Activated CD8-positive, alpha-beta memory T cell treated with anti-CD3 and anti-CD28 coated beads, Interleukin-2, amount 10 ng/mL, durations not matched to agents 7 days and 5 days (primary cell): ENCODE measurements at regions not wholly inside any gene's neighbourhood (a gene's known extent, or its start where the extent isn't known, plus 50 kb on each side); places are given as distances from the start of the nearest gene placed in this dataset.

ENCODE experiments used
- ATAC-seq: fragments of 150-1000 bp; cut with Tn5 transposase; one replicate; pipeline ENCODE4 v1.10.0; 2021; ENCODE audit warnings: moderate library complexity
- CTCF ChIA-PET: fragments of 350-600 bp; sonication (Branson Sonifier 250); formaldehyde crosslinking; loops from one replicate; lab custom pipeline; 2021; ENCODE audit warnings: antibody characterized with exemption; lab: Charles Lee
- DNase-seq: peaks from one replicate; pipeline ENCODE4 v3.0.0-alpha.2; 2020
- H3K27ac Mint-ChIP-seq: one replicate; pipeline ENCODE4 v1.8.0; 2021; ENCODE audit warnings: mild to moderate bottlenecking, mixed read lengths
- H3K27me3 Mint-ChIP-seq: one replicate; pipeline ENCODE4 v1.8.0; 2021; ENCODE audit warnings: mixed read lengths
- H3K36me3 Mint-ChIP-seq: one replicate; pipeline ENCODE4 v1.8.0; 2021; ENCODE audit warnings: mild to moderate bottlenecking, mixed read lengths
- H3K4me1 Mint-ChIP-seq: one replicate; pipeline ENCODE4 v1.8.0; 2021; ENCODE audit warnings: mixed read lengths
- H3K4me3 Mint-ChIP-seq: one replicate; pipeline ENCODE4 v1.8.0; 2021; ENCODE audit warnings: mild to moderate bottlenecking, moderate library complexity, mixed read lengths
- H3K9me3 Mint-ChIP-seq: one replicate; pipeline ENCODE4 v1.8.0; 2022; ENCODE audit warnings: low read depth, mixed read lengths

GRCh38 chr6:154907291-154907690 is 87.8 kb upstream of the TIAM2 start:
- H3K27me3 Mint-ChIP-seq = no peaks in the 10 kb centered on the region
- no peaks in the 10 kb centered on the region for H3K9me3 Mint-ChIP-seq
- H3K4me3 Mint-ChIP-seq = no peak overlapping the region
- H3K4me1 Mint-ChIP-seq = peaks cover 4% of the 10 kb centered on the region
- ATAC-seq (no peak), DNase-seq (no peak)
- CTCF ChIA-PET = interaction anchor here (1.8 kb wide), 1 partner anchor 231 kb away, joined by 4 read pairs; no protein-coding TSS in a partner anchor
- no peak overlapping the region for H3K27ac Mint-ChIP-seq
- H3K36me3 Mint-ChIP-seq = peaks cover 2% of the 10 kb centered on the region

GRCh38 chr6:154908723-154909122 is 86.4 kb upstream of the TIAM2 start:
- no peak for DNase-seq
- H3K4me3 Mint-ChIP-seq = no peak overlapping the region
- peaks cover 2% of the 10 kb centered on the region for H3K36me3 Mint-ChIP-seq
- ATAC-seq = no peak
- no peaks in the 10 kb centered on the region for H3K27me3 Mint-ChIP-seq
- peaks cover 4% of the 10 kb centered on the region for H3K4me1 Mint-ChIP-seq
- CTCF ChIA-PET = no interaction called here
- H3K27ac Mint-ChIP-seq = no peak overlapping the region
- H3K9me3 Mint-ChIP-seq = no peaks in the 10 kb centered on the region

GRCh38 chr6:154909311-154909710 is 85.8 kb upstream of the TIAM2 start:
- no peak for ATAC-seq
- H3K4me3 Mint-ChIP-seq = no peak overlapping the region

GRCh38 chr6:154909821-154910220 is 85.3 kb upstream of the TIAM2 start:
- Mint-ChIP-seq H3K27ac (no peak overlapping the region), H3K4me1 (peaks cover 4% of the 10 kb centered on the region)
- DNase-seq = no peak

More at GRCh38 chr6:154909311-154909710, 85.8 kb upstream of the TIAM2 start:
- CTCF ChIA-PET = no interaction called here
- Mint-ChIP-seq H3K27me3 (no peaks in the 10 kb centered on the region), H3K27ac (no peak overlapping the region), H3K4me1 (peaks cover 4% of the 10 kb centered on the region), H3K36me3 (peaks cover 2% of the 10 kb centered on the region), H3K9me3 (no peaks in the 10 kb centered on the region)
- DNase-seq = no peak

GRCh38 chr6:154914288-154914687 is 80.8 kb upstream of the TIAM2 start:
- Mint-ChIP-seq H3K9me3 (no peaks in the 10 kb centered on the region), H3K36me3 (no peaks in the 10 kb centered on the region), H3K27ac (no peak overlapping the region), H3K4me3 (no peak overlapping the region), H3K27me3 (no peaks in the 10 kb centered on the region), H3K4me1 (peaks cover 5% of the 10 kb centered on the region)
- CTCF ChIA-PET = no interaction called here
- DNase-seq = no peak
- no peak for ATAC-seq

More at GRCh38 chr6:154909821-154910220, 85.3 kb upstream of the TIAM2 start:
- no peaks in the 10 kb centered on the region for H3K9me3 Mint-ChIP-seq
- no peaks in the 10 kb centered on the region for H3K27me3 Mint-ChIP-seq
- peaks cover 2% of the 10 kb centered on the region for H3K36me3 Mint-ChIP-seq
- no peak overlapping the region for H3K4me3 Mint-ChIP-seq
- CTCF ChIA-PET = no interaction called here
- ATAC-seq = no peak

GRCh38 chr6:154916857-154917256 is 78.3 kb upstream of the TIAM2 start:
- Mint-ChIP-seq H3K27ac (no peak overlapping the region), H3K9me3 (no peaks in the 10 kb centered on the region), H3K27me3 (no peaks in the 10 kb centered on the region), H3K36me3 (no peaks in the 10 kb centered on the region), H3K4me3 (no peak overlapping the region), H3K4me1 (peaks cover 10% of the 10 kb centered on the region)
- DNase-seq (no peak), ATAC-seq (no peak)
- CTCF ChIA-PET = no interaction called here

- Mint-ChIP-seq H3K4me3 (no peak overlapping the region), H3K27me3 (no peaks in the 10 kb centered on the region), H3K9me3 (no peaks in the 10 kb centered on the region), H3K4me1 (peaks cover 10% of the 10 kb centered on the region), H3K27ac (no peak overlapping the region), H3K36me3 (no peaks in the 10 kb centered on the region)
- CTCF ChIA-PET = interaction anchor here (2.6 kb wide), 1 partner anchor 242 kb away, joined by 8 read pairs; no protein-coding TSS in a partner anchor
- DNase-seq = no peak
- ATAC-seq = no peak
These were observed 77.2 kb upstream of the TIAM2 start for GRCh38 chr6:154917941-154918340.

GRCh38 chr6:154919806-154920205 is 75.3 kb upstream of the TIAM2 start:
- H3K27ac Mint-ChIP-seq = no peak overlapping the region
- no peaks in the 10 kb centered on the region for H3K27me3 Mint-ChIP-seq
- no peaks in the 10 kb centered on the region for H3K9me3 Mint-ChIP-seq
- ATAC-seq (no peak), DNase-seq (no peak)
- CTCF ChIA-PET = interaction anchor here (0.9 to 2.6 kb wide), 3 partner anchors 8 to 307 kb away, joined by 3 to 8 read pairs (median 6); no protein-coding TSS in a partner anchor
- no peaks in the 10 kb centered on the region for H3K36me3 Mint-ChIP-seq
- no peak overlapping the region for H3K4me3 Mint-ChIP-seq
- H3K4me1 Mint-ChIP-seq = peaks cover 12% of the 10 kb centered on the region

- Mint-ChIP-seq H3K27ac (no peak overlapping the region), H3K4me3 (no peak overlapping the region), H3K36me3 (no peaks in the 10 kb centered on the region), H3K4me1 (peaks cover 12% of the 10 kb centered on the region), H3K27me3 (no peaks in the 10 kb centered on the region), H3K9me3 (no peaks in the 10 kb centered on the region)
- CTCF ChIA-PET = no interaction called here
- DNase-seq (no peak), ATAC-seq (no peak)
These were observed 74.5 kb upstream of the TIAM2 start for GRCh38 chr6:154920495-154921200.

- no peak for DNase-seq
- H3K27ac Mint-ChIP-seq = no peak overlapping the region
- CTCF ChIA-PET = no interaction called here
- no peaks in the 10 kb centered on the region for H3K9me3 Mint-ChIP-seq
- no peak for ATAC-seq
- H3K4me1 Mint-ChIP-seq = peaks cover 11% of the 10 kb centered on the region
- no peaks in the 10 kb centered on the region for H3K27me3 Mint-ChIP-seq
- H3K36me3 Mint-ChIP-seq = no peaks in the 10 kb centered on the region
- no peak overlapping the region for H3K4me3 Mint-ChIP-seq
These were observed 73.6 kb upstream of the TIAM2 start for GRCh38 chr6:154921482-154921881.

- no peaks in the 10 kb centered on the region for H3K36me3 Mint-ChIP-seq
- H3K4me1 Mint-ChIP-seq = peaks cover 9% of the 10 kb centered on the region
- no peak for ATAC-seq
- no peak overlapping the region for H3K27ac Mint-ChIP-seq
- no peak overlapping the region for H3K4me3 Mint-ChIP-seq
- no peaks in the 10 kb centered on the region for H3K27me3 Mint-ChIP-seq
- no peaks in the 10 kb centered on the region for H3K9me3 Mint-ChIP-seq
- CTCF ChIA-PET = interaction anchor here (0.6 to 1.7 kb wide), 4 partner anchors 11 to 325 kb away, joined by 3 to 5 read pairs (median 3); no protein-coding TSS in a partner anchor
- no peak for DNase-seq
These were observed 71.8 kb upstream of the TIAM2 start for GRCh38 chr6:154923199-154923869.

- Mint-ChIP-seq H3K27ac (no peak overlapping the region), H3K36me3 (no peaks in the 10 kb centered on the region), H3K4me1 (peaks cover 10% of the 10 kb centered on the region), H3K9me3 (no peaks in the 10 kb centered on the region), H3K4me3 (no peak overlapping the region), H3K27me3 (no peaks in the 10 kb centered on the region)
- DNase-seq (no peak), ATAC-seq (no peak)
- CTCF ChIA-PET = interaction anchor here (0.7 to 6.1 kb wide), 6 partner anchors 247 to 343 kb away, joined by 3 to 60 read pairs (median 6); no protein-coding TSS in a partner anchor
These were observed 70.0 kb upstream of the TIAM2 start for GRCh38 chr6:154925130-154925529.

- H3K27me3 Mint-ChIP-seq = no peaks in the 10 kb centered on the region
- no peak for DNase-seq
- CTCF ChIA-PET = interaction anchor here (1.2 to 6.1 kb wide), 4 partner anchors 85 to 252 kb away, joined by 3 to 60 read pairs (median 36); no protein-coding TSS in a partner anchor
- H3K4me3 Mint-ChIP-seq = no peak overlapping the region
- no peaks in the 10 kb centered on the region for H3K36me3 Mint-ChIP-seq
- H3K4me1 Mint-ChIP-seq = peaks cover 9% of the 10 kb centered on the region
- H3K27ac Mint-ChIP-seq = no peak overlapping the region
- no peaks in the 10 kb centered on the region for H3K9me3 Mint-ChIP-seq
- ATAC-seq = no peak
These were observed 68.7 kb upstream of the TIAM2 start for GRCh38 chr6:154926366-154926765.
